Stimulated activated naive CD4-positive, alpha-beta T cell treated with Interleukin-2 at 50 U/mL for 16 hours (primary cell): ENCODE measurements at regions not wholly inside any gene's neighbourhood (a gene's known extent, or its start where the extent isn't known, plus 50 kb on each side); places are given as distances from the start of the nearest gene placed in this dataset.
"Not testable (repeated sequence)": the region's sequence is repeated elsewhere in the genome, so short reads cannot be mapped to it uniquely, and the experiment has no call there.

Experiments used
- DNase-seq: peaks from one replicate; lab custom pipeline; 2025; lab: John Stamatoyannopoulos, UW

DNA sequence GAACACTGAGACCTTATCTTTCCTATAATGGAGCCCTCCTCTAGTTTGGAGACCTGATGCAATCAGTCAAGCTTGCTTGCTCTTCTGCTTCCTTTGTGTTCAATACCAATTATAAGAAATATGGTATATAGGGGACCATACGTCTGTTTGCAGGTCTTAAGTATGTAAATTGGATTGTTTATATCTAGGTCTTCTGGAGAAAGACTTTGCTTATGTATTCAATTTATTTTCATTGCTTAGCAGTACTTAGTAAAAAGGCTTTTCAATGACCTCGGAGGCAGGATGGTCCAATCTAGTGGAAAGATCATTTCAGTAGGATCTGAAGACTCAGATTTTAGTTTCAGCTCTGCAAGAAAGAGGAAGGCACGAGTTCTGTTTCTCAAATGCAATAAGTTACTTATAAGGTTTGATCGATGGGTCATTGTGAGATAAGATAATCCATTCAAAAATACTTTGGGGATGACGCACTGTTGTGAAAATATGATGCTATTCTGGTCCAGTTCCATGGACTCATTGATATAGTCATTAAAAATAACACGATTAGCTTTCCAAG, 571.6 kb downstream of the SH2D4B start:
- DNase-seq = no peak

GRCh38 chr10:81116201-81116600, 578.5 kb downstream of the SH2D4B start:
- DNase-seq = no peak

- DNase-seq = no peak
Observed at GRCh38 chr10:81116990-81117389, 579.3 kb downstream of the SH2D4B start.

- DNase-seq = no peak
Observed at GRCh38 chr10:81127931-81128330, 590.2 kb downstream of the SH2D4B start.

DNA sequence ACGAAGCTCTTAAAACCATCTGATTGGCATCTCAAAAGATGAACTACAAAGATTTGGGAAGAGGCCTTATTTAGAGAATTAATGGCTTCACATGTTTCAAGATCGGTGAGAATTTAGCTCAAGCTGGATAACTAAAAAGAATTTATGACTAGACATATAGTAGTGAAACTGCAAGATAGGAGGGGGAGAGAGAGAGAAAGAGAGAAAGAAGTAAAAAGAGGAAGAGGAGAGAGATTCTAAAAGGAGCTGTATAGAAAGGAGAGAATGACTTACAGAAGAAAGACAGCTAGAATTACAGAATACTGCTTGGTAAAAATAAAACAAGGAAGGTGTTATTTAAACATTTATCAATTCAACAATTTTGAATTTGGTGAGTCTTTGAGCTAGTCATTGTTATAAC, 592.3 kb downstream of the SH2D4B start:
- DNase-seq = no peak

DNA sequence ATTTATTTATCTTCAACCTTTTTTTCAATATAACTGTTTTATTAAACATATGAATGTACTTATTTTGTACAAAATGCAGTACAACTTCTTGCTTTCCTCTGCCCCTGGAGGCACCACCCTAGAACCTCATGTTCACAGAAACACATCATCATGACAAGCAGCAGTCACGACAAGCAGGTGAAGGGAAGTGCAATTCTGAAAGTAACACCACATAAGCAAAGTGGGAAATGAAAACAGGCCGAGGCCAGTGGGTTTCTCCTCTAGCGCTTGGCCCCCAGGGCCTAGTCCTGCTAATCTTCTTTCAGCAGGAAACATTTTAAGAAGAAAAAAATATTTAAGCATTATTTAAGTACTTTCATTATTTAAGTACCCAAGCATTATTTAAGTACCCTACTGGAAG, 598.1 kb downstream of the SH2D4B start:
- no peak for DNase-seq

DNA sequence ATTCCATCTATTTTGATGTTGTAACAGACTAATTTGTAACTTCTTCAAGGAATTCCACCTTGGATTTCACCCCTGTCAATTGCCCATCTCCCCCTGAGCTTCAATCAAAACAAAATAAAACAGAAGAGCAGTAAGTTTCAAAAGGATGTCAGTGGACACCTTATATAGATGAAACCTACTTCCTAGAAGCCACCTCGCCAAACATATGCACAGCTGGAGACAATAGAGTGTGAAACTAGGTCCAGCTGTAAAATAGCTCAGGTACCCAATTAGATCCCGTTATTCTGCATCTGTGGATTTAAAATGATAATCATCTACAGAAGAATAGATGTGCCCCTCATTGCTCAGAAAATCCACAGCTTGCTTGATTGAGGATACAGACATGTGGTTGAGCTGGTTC, 598.6 kb downstream of the SH2D4B start:
- DNase-seq = no peak

- no peak for DNase-seq
Observed at GRCh38 chr10:81145975-81146374, 608.3 kb downstream of the SH2D4B start.

GRCh38 chr10:81146436-81146835, 608.7 kb downstream of the SH2D4B start:
- DNase-seq = no peak

DNA sequence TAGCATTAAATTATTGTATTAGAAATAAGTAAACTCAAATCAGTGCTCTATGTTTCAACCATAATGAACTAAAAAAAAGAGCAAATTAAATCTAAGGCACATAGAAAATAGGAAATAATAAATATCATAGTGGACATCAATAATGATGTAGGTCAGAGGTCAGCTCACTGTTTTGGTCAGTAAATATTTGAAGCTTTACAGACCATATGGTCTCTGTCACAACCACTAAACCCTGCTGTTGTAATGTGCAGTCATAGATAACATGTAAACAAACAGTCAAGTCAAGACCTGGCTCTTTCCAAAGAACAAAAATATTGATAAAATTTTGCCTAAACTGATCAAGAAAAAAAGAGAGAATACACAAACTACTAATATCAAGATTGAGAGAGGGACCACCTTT, 615.0 kb downstream of the SH2D4B start:
- DNase-seq = no peak

GRCh38 chr10:81157681-81158080, 620.0 kb downstream of the SH2D4B start:
- DNase-seq = no peak

GRCh38 chr10:81177651-81178244, 640.0 kb downstream of the SH2D4B start:
- DNase-seq = no peak

- no peak for DNase-seq
Observed at GRCh38 chr10:81179324-81179723, 641.6 kb downstream of the SH2D4B start.

DNA sequence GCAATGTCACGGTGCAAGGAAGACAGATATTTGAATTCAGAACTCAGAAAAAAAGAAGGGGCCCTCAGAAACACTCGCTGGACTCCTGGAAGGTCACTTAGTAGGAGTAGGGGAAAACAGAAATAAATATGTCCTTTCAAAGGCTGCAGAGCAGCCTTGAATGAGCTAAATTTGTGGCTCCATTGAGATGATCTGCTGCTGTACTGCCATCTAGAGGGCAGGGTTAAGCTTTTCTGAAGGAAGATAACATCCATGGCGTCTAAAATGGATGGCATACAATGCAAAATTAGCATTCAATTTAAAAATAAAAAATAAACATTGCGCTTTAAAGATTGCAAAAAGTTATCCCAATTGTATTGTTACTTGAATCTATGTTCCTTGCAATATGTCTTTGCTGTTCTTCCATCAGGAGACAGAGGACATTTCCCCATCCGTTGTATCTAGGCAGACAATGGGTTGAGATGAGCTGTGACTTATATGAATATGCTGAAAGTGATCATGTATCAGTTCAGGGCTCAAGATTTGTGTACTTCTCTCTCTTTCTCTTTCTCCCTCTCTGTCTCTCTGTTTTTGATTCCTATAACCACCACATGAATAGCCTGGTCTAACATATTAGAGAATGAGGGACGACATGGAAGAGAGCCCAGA, 642.2 kb downstream of the SH2D4B start:
- DNase-seq = no peak

GRCh38 chr10:81182296-81182695, 644.6 kb downstream of the SH2D4B start:
- DNase-seq = no peak

- DNase-seq = no peak
Observed at GRCh38 chr10:81192221-81192788, 654.6 kb downstream of the SH2D4B start.

DNA sequence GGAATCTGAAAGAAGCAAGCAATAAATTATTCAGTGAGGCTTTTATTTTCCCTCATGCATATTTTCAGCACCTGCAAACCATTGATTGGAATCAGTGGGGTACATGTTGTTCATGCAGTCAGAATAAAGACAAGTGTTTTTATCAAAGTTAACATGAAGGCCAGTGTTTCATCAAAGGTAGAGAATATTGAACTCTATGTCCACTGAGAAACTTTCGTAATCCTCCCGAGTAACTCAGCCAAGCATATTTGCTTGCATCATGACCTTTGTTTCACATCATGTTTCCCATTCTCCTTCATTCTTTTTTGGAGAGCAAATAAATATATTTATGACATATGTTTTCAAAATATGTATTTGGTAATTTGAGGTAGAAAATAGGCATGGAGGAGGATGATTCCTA, 663.1 kb downstream of the SH2D4B start:
- DNase-seq = no peak

DNA sequence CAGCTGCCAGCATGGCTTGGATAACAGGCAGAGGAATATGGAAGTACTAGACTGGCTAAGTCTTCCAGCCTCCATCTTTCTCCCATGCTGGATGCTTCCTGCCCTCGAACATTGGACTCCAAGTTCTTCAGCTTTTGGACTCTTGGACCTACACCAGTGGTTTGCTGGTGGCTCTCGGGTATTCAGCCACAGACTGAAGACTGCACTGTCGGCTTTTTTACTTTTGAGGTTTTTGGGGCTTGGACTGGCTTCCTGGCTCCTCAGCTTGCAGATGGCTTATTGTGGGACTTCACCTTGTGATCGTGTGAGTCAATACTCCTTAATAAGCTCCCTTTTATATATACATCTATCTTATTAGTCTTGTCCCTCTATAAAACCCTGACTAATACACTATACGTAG, 667.6 kb upstream of the NRG3 start:
- DNase-seq = not testable (repeated sequence)

DNA sequence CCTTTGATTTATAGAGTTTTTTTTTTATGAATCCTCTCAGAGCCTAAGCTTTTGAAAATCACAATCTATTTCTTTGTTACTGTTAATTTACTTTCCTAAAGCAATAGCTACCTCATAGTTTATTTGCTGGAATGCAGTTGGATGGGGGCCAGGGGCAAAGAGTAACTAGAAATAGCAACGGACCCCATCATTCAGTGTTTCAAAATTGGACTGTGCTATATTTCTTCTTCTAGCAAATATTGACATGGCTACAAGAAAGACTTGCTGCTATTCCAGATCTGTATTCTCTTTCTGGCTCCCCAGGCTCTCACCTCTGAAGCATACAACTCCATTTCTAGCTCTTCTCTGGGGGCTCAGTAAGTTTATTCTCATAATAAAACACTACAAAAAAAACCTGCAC, 661.6 kb upstream of the NRG3 start:
- no peak for DNase-seq

- no peak for DNase-seq
Observed at GRCh38 chr10:81215498-81215897, 659.5 kb upstream of the NRG3 start.

DNA sequence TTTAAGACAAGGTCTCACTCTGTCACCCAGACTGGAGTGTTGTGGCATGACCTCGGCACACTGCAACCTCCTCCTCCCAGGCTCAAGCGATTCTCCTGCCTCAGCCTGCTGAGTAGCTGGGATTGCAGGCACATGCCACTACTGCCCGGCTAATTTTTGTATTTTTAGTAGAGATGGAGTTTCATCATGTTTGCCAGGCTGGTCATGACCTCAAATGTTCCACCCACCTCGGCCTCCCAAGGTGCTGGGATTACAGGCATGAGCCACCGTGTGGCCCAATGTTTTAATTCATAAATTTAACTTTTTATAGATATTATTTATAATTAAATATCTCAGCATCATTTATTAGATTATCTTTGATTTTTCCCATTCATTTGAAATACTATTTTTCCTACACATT, 658.0 kb upstream of the NRG3 start:
- DNase-seq = no peak

DNA sequence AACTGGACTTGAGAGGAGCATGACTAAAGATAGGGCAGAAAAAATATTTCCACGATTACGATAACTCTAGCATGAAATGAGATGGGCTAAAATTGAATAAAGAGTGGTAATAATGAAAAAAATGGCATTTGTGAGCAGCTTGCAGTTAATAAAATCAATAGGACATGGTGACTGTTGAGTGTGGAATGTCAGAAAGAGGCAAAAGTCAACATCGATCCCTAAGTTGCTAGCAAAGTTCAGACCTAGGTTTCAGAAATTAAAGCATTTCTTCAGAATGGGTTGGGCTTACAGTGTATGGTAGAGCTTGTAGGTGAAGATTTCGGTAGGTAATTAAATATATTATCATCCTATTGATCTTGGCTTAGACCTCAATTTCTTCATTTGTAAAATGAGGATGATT, 656.7 kb upstream of the NRG3 start:
- no peak for DNase-seq

DNA sequence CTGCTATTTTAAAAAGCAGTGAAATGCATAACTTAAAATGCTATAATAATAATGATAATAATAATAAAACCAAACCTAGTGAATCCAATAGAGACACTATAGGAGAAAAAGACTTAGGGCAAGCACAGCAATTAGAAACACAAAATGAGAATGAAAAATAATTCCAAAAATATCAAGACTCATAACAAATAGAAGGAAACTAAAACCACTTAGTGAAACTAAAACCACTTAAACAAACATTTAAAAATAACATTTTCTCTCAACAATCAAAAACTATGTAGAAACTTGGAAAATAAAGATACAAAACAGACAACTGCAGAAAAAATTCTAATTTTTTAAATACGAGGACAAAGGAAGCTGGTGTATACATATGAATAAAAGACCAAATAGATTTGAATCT, 655.2 kb upstream of the NRG3 start:
- DNase-seq = no peak

GRCh38 chr10:81248886-81249285, 626.1 kb upstream of the NRG3 start:
- DNase-seq = no peak
